A673 (cell line): ENCODE measurements at regions not wholly inside any gene's neighbourhood (a gene's known extent, or its start where the extent isn't known, plus 50 kb on each side); places are given as distances from the start of the nearest gene placed in this dataset.

Source experiments
- EZH2 ChIP-seq: fragments of 200-600 bp; sonication (generic); IDR thresholded peaks from 2 replicates; pipeline ENCODE4 v1.6.1; 2017; ENCODE audit warnings: borderline replicate concordance, low read depth, mild to moderate bottlenecking, mixed read lengths, antibody characterized with exemption, low read length; ENCODE audit not compliant: poor library complexity, severe bottlenecking
- TF ChIP-seq, protein P1 (sequence below): fragments of 300-800, 200-600 bp; sonication (generic); conservative IDR thresholded peaks from 2 replicates; pipeline ENCODE4 v1.5.1; 2017; ENCODE audit warnings: low read depth, mild to moderate bottlenecking, antibody characterized with exemption, low read length, moderate library complexity, mixed read lengths

DNA sequence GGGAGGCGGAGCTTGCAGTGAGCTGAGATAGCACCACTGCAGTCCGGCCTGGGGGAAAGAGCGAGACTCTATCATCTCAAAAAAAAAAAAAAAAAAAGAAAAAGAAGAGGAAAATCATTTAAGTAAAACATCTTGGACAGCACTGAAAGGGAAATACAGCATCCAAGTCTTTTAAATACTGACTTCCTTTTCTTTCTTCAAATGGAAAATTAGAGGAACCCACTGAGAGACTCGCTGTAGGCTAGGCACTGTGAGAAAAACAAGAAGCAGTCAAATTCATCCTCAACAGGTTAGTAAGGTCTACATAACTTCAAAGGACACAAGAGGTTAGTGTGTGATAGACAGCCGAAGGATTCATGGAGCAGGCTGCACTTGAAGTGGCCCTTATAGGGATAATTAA lies 243.7 kb downstream of the BLID start:
- TF ChIP-seq EZH2, result no peak
- TF ChIP-seq, protein P1, sequence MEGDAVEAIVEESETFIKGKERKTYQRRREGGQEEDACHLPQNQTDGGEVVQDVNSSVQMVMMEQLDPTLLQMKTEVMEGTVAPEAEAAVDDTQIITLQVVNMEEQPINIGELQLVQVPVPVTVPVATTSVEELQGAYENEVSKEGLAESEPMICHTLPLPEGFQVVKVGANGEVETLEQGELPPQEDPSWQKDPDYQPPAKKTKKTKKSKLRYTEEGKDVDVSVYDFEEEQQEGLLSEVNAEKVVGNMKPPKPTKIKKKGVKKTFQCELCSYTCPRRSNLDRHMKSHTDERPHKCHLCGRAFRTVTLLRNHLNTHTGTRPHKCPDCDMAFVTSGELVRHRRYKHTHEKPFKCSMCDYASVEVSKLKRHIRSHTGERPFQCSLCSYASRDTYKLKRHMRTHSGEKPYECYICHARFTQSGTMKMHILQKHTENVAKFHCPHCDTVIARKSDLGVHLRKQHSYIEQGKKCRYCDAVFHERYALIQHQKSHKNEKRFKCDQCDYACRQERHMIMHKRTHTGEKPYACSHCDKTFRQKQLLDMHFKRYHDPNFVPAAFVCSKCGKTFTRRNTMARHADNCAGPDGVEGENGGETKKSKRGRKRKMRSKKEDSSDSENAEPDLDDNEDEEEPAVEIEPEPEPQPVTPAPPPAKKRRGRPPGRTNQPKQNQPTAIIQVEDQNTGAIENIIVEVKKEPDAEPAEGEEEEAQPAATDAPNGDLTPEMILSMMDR, result no peak
